ENCODE measurements at regions not wholly inside any gene's neighbourhood (a gene's known extent, or its start where the extent isn't known, plus 50 kb on each side); places are given as distances from the start of the nearest gene placed in this dataset.

DNA sequence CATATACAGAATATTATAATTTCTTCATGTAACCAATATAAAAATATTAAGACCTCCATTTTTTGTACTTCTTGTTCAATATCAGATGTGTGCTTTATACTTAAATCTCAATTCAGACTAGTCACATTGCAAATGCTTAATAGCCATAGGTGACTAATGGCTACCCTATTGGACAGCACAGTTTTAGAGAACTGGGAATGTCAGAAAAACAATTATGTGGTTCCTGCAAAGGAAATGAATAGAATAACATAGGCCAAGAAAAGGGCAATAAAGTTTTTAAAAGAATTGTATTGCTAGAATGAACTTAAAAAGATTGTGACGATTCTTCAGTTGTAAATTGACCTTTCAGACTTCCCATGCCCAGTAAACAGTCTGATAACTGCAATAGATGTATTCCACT lies 843.0 kb downstream of the METTL15 start:
- no peak for TF ChIP-seq POLR2A (IDR thresholded peaks at IDR 0.05)
- TF ChIP-seq POLR2AphosphoS5 (IDR thresholded peaks at IDR 0.05) = no peak

All from breast epithelium (tissue), 3 donors.